H9 (cell line): ENCODE measurements at regions not wholly inside any gene's neighbourhood (a gene's known extent, or its start where the extent isn't known, plus 50 kb on each side); places are given as distances from the start of the nearest gene placed in this dataset.

Experiments
- DNase-seq: peaks from one replicate; pipeline ENCODE4 v3.0.0-alpha.2; 2017
- H2AFZ ChIP-seq: one replicate; pipeline ENCODE4 v1.6.1; 2013; ENCODE audit warnings: mild to moderate bottlenecking, low read length, control low read depth, moderate library complexity
- H2AK5ac ChIP-seq: 2 replicates; pipeline ENCODE4 v1.6.1; 2013; ENCODE audit warnings: low read length, control low read depth, mixed read lengths; ENCODE audit not compliant: insufficient read length
- H2BK120ac ChIP-seq: one replicate; pipeline ENCODE4 v1.6.1; 2013; ENCODE audit warnings: low read depth, mild to moderate bottlenecking, low read length, control low read depth, inconsistent platforms; ENCODE audit not compliant: poor library complexity, severe bottlenecking
- H2BK12ac ChIP-seq: 2 replicates; pipeline ENCODE4 v1.6.1; 2013; ENCODE audit warnings: low read length, control low read depth, mixed read lengths, low read depth; ENCODE audit not compliant: insufficient read length
- H2BK15ac ChIP-seq: 2 replicates; pipeline ENCODE4 v1.6.1; 2013; ENCODE audit warnings: low read depth, low read length, control low read depth
- H2BK20ac ChIP-seq: one replicate; pipeline ENCODE4 v1.6.1; 2013; ENCODE audit warnings: low read depth, mild to moderate bottlenecking, low read length, control low read depth, inconsistent platforms; ENCODE audit not compliant: poor library complexity, severe bottlenecking
- H2BK5ac ChIP-seq: 2 replicates; pipeline ENCODE4 v1.6.1; 2013; ENCODE audit warnings: low read length, control low read depth, mixed read lengths; ENCODE audit not compliant: insufficient read length
- H3K14ac ChIP-seq: 2 replicates; pipeline ENCODE4 v1.6.1; 2013; ENCODE audit warnings: low read length, control low read depth; ENCODE audit not compliant: insufficient read depth
- H3K18ac ChIP-seq: 2 replicates; pipeline ENCODE4 v1.6.1; 2013; ENCODE audit warnings: low read depth, mild to moderate bottlenecking, mixed read lengths, low read length, control low read depth; ENCODE audit not compliant: insufficient read length
- H3K23ac ChIP-seq: 2 replicates; pipeline ENCODE4 v1.6.1; 2013; ENCODE audit warnings: low read length, control low read depth, mixed read lengths, low read depth; ENCODE audit not compliant: insufficient read length
- H3K23me2 ChIP-seq: 2 replicates; pipeline ENCODE4 v1.6.1; 2013; ENCODE audit warnings: low read depth, mild to moderate bottlenecking, mixed read lengths, low read length, control low read depth; ENCODE audit not compliant: insufficient read length, poor library complexity, severe bottlenecking
- H3K27ac ChIP-seq: 2 replicates; pipeline ENCODE4 v1.5.1; 2013; ENCODE audit warnings: low read length, control low read depth, mixed read lengths, low read depth; ENCODE audit not compliant: insufficient read length
- H3K27me3 ChIP-seq: 2 replicates; pipeline ENCODE4 v1.6.1; 2013; ENCODE audit warnings: low read length, control low read depth, inconsistent platforms; ENCODE audit not compliant: insufficient read depth
- H3K4ac ChIP-seq: 2 replicates; pipeline ENCODE4 v1.6.1; 2013; ENCODE audit warnings: low read depth, mild to moderate bottlenecking, control low read depth, inconsistent platforms, low read length, moderate library complexity
- H3K4me1 ChIP-seq: 2 replicates; pipeline ENCODE4 v1.6.1; 2013; ENCODE audit warnings: low read length, control low read depth, inconsistent platforms; ENCODE audit not compliant: insufficient read depth
- H3K4me2 ChIP-seq: 2 replicates; pipeline ENCODE4 v1.6.1; 2013; ENCODE audit warnings: low read length, control low read depth, mixed read lengths; ENCODE audit not compliant: insufficient read length, insufficient read depth
- H3K56ac ChIP-seq: 2 replicates; pipeline ENCODE4 v1.6.1; 2013; ENCODE audit warnings: low read depth, mild to moderate bottlenecking, mixed read lengths, low read length, control low read depth; ENCODE audit not compliant: insufficient read length
- H3K79me1 ChIP-seq: 2 replicates; pipeline ENCODE4 v1.6.1; 2013; ENCODE audit warnings: low read depth, mild to moderate bottlenecking, moderate library complexity, low read length, control low read depth, inconsistent platforms; ENCODE audit not compliant: insufficient read depth, poor library complexity, severe bottlenecking
- H3K79me2 ChIP-seq: 2 replicates; pipeline ENCODE4 v1.6.1; 2013; ENCODE audit warnings: low read length, control low read depth, inconsistent platforms; ENCODE audit not compliant: insufficient read depth
- H3K9ac ChIP-seq: 2 replicates; pipeline ENCODE4 v1.6.1; 2013; ENCODE audit warnings: low read length, control low read depth, mixed read lengths; ENCODE audit not compliant: insufficient read length; ENCODE audit errors: extremely low read depth
- H3K9me3 ChIP-seq: one replicate; pipeline ENCODE4 v1.6.1; 2013; ENCODE audit warnings: low read depth, low read length, inconsistent platforms; ENCODE audit not compliant: control insufficient read depth
- H3T11ph ChIP-seq: one replicate; pipeline ENCODE4 v1.6.1; 2013; ENCODE audit warnings: mild to moderate bottlenecking, low read length, control low read depth, inconsistent platforms
- H4K20me1 ChIP-seq: one replicate; pipeline ENCODE4 v1.6.1; 2013; ENCODE audit not compliant: control insufficient read depth, insufficient read length, insufficient read depth
- H4K5ac ChIP-seq: 2 replicates; pipeline ENCODE4 v1.6.1; 2013; ENCODE audit warnings: low read depth, mild to moderate bottlenecking, mixed read lengths, low read length, control low read depth; ENCODE audit not compliant: insufficient read length
- H4K8ac ChIP-seq: replicated peaks from 2 replicates; pipeline ENCODE4 v1.6.1; 2013; ENCODE audit warnings: low read length, control low read depth, mixed read lengths, low read depth; ENCODE audit not compliant: insufficient read length
- H4K91ac ChIP-seq: 2 replicates; pipeline ENCODE4 v1.6.1; 2013; ENCODE audit warnings: low read depth, mild to moderate bottlenecking, moderate library complexity, mixed read lengths, low read length, control low read depth; ENCODE audit not compliant: insufficient read length
- H3K27ac Mint-ChIP-seq, 3 experiments: 2 replicates in 2 of 3; 3 replicates in 1 of 3; pipeline ENCODE4 v1.8.0; 2020 to 2021; ENCODE audit warnings: mixed read lengths in 3 of 3, mild to moderate bottlenecking in 1 of 3, moderate library complexity in 1 of 3
- H3K27me3 Mint-ChIP-seq: 2 replicates; pipeline ENCODE4 v1.8.0; 2021; ENCODE audit warnings: low read depth, mild to moderate bottlenecking, moderate library complexity, mixed read lengths
- H3K36me3 Mint-ChIP-seq, 3 experiments: 2 replicates in 2 of 3; 3 replicates in 1 of 3; pipeline ENCODE4 v1.8.0; 2020 to 2021; ENCODE audit warnings: low read depth in 3 of 3, mixed read lengths in 3 of 3; ENCODE audit not compliant: insufficient read depth in 1 of 3
- H3K4me1 Mint-ChIP-seq, 2 experiments: 2 replicates each; pipeline ENCODE4 v1.8.0; 2020; ENCODE audit warnings: mixed read lengths in 2 of 2
- H3K4me3 Mint-ChIP-seq, 2 experiments: 2 replicates in 1 of 2; 3 replicates in 1 of 2; pipeline ENCODE4 v1.8.0; 2020 to 2021; ENCODE audit warnings: mild to moderate bottlenecking in 2 of 2, mixed read lengths in 2 of 2, moderate library complexity in 1 of 2
- H3K9me3 Mint-ChIP-seq, 2 experiments: 2 replicates in 1 of 2; 3 replicates in 1 of 2; pipeline ENCODE4 v1.8.0; 2020; ENCODE audit warnings: mild to moderate bottlenecking in 2 of 2, mixed read lengths in 2 of 2, moderate library complexity in 1 of 2
- CTCF ChIP-seq: fragments of 200-600 bp; sonication (generic); conservative IDR thresholded peaks from 3 replicates; pipeline ENCODE4 v1.8.0; 2021; ENCODE audit warnings: antibody characterized with exemption, mild to moderate bottlenecking

GRCh38 chr12:62158013-62158412 is 102.2 kb upstream of the USP15 start:
- Histone ChIP-seq H3K14ac (no peak overlapping the region), H2BK20ac (no peak overlapping the region), H3K18ac (no peak overlapping the region), H3K23me2 (no peaks in the 10 kb centered on the region), H3K27me3 (no peaks in the 10 kb centered on the region), H4K5ac (no peak overlapping the region), H3K23ac (no peak overlapping the region), H4K20me1 (no peaks in the 10 kb centered on the region), H4K8ac (no peak overlapping the region), H2AK5ac (no peak overlapping the region), H4K91ac (no peak overlapping the region), H3K4ac (no peak overlapping the region), H3K79me2 (no peaks in the 10 kb centered on the region), H2BK5ac (no peak overlapping the region), H3K4me2 (no peak overlapping the region), H2BK12ac (no peak overlapping the region), H3K9me3 (no peaks in the 10 kb centered on the region), H2BK120ac (no peak overlapping the region), H3K27ac (no peak overlapping the region), H2BK15ac (no peak overlapping the region), H3K56ac (no peak overlapping the region), H2AFZ (no peak overlapping the region), H3T11ph (no peak overlapping the region), H3K4me1 (no peaks in the 10 kb centered on the region), H3K9ac (no peak overlapping the region), H3K79me1 (no peaks in the 10 kb centered on the region)
- 0 out of 4 replicates have a peak, but pooled peaks cover 0 to 2% of the 10 kb centered on the region in 2 experiments for H3K4me1 Mint-ChIP-seq
- TF ChIP-seq CTCF, result no peak
- no peaks in the 10 kb centered on the region for H3K9me3 Mint-ChIP-seq
- no peak overlapping the region for H3K27ac Mint-ChIP-seq
- no peak for DNase-seq
- no peaks in the 10 kb centered on the region for H3K36me3 Mint-ChIP-seq
- no peaks in the 10 kb centered on the region; the same call in 1 of the 2 replicates for H3K27me3 Mint-ChIP-seq
- no peak overlapping the region for H3K4me3 Mint-ChIP-seq
